Ishikawa (cell line): ENCODE measurements at regions not wholly inside any gene's neighbourhood (a gene's known extent, or its start where the extent isn't known, plus 50 kb on each side); places are given as distances from the start of the nearest gene placed in this dataset.

Experiments
- CEBPB ChIP-seq: IDR thresholded peaks from 2 replicates; pipeline ENCODE4 v1.6.1; 2012
- CREB1 ChIP-seq: IDR thresholded peaks from 2 replicates; pipeline ENCODE4 v1.6.1; 2012; ENCODE audit warnings: low read depth
- EGR1 ChIP-seq: IDR thresholded peaks from 2 replicates; pipeline ENCODE4 v1.6.1; 2012
- EP300 ChIP-seq: IDR thresholded peaks from 2 replicates; pipeline ENCODE4 v1.6.1; 2012; ENCODE audit warnings: borderline replicate concordance
- FOXM1 ChIP-seq: IDR thresholded peaks from 2 replicates; pipeline ENCODE4 v1.6.1; 2012; ENCODE audit warnings: low read depth, borderline replicate concordance
- MAX ChIP-seq: IDR thresholded peaks from 2 replicates; pipeline ENCODE4 v1.6.1; 2012
- NFIC ChIP-seq: IDR thresholded peaks from 2 replicates; pipeline ENCODE4 v1.6.1; 2012
- RAD21 ChIP-seq: IDR thresholded peaks from 2 replicates; pipeline ENCODE4 v1.6.1; 2012; ENCODE audit warnings: low read depth
- REST ChIP-seq: IDR thresholded peaks from 2 replicates; pipeline ENCODE4 v1.6.1; 2012; ENCODE audit warnings: low read depth, mild to moderate bottlenecking
- TAF1 ChIP-seq: IDR thresholded peaks from 2 replicates; pipeline ENCODE4 v1.6.1; 2012; ENCODE audit warnings: low read depth, mild to moderate bottlenecking
- TCF12 ChIP-seq: IDR thresholded peaks from 2 replicates; pipeline ENCODE4 v1.6.1; 2012; ENCODE audit warnings: low read depth
- TEAD4 ChIP-seq: IDR thresholded peaks from 2 replicates; pipeline ENCODE4 v1.6.1; 2012
- USF1 ChIP-seq: IDR thresholded peaks from 2 replicates; pipeline ENCODE4 v1.6.1; 2012
- YY1 ChIP-seq: IDR thresholded peaks from 2 replicates; pipeline ENCODE4 v1.6.1; 2012; ENCODE audit warnings: low read depth
- ZBTB7A ChIP-seq: IDR thresholded peaks from 2 replicates; pipeline ENCODE4 v1.6.1; 2012; ENCODE audit warnings: low read depth

- no peak for TF ChIP-seq NFIC
- no peak for TF ChIP-seq CREB1
- no peak for TF ChIP-seq REST
- TF ChIP-seq EP300, result no peak
- no peak for TF ChIP-seq ZBTB7A
- no peak for TF ChIP-seq USF1
- no peak for TF ChIP-seq TAF1
- no peak for TF ChIP-seq MAX
- TF ChIP-seq RAD21, result no peak
- TF ChIP-seq TCF12, result no peak
- no peak for TF ChIP-seq YY1
These were observed 70.9 kb downstream of the DIRAS3 start for GRCh38 chr1:67979532-67979931.

- TF ChIP-seq EGR1 (no peak), REST (no peak), CEBPB (no peak), FOXM1 (no peak), TCF12 (no peak), TEAD4 (no peak), EP300 (no peak), MAX (no peak), USF1 (no peak), RAD21 (no peak), ZBTB7A (no peak), YY1 (no peak), TAF1 (no peak), NFIC (no peak), CREB1 (no peak)
These were observed 71.4 kb downstream of the DIRAS3 start for GRCh38 chr1:67978890-67979516.

- TF ChIP-seq TEAD4 (no peak), NFIC (no peak), MAX (no peak), EGR1 (no peak), CREB1 (no peak), CEBPB (no peak), RAD21 (no peak), USF1 (no peak), EP300 (no peak), YY1 (no peak), ZBTB7A (no peak), FOXM1 (no peak)
These were observed 72.7 kb downstream of the DIRAS3 start for GRCh38 chr1:67977756-67978155.

GRCh38 chr1:67973051-67973450 is 77.4 kb downstream of the DIRAS3 start:
- TF ChIP-seq NFIC, result no peak

GRCh38 chr1:67970088-67970487 is 80.3 kb downstream of the DIRAS3 start:
- no peak for TF ChIP-seq EP300
- no peak for TF ChIP-seq TAF1
- no peak for TF ChIP-seq ZBTB7A
- no peak for TF ChIP-seq NFIC
- TF ChIP-seq REST, result no peak
- no peak for TF ChIP-seq RAD21
- no peak for TF ChIP-seq MAX
- no peak for TF ChIP-seq TEAD4
- no peak for TF ChIP-seq YY1
- TF ChIP-seq USF1, result no peak
- TF ChIP-seq CREB1, result no peak
- no peak for TF ChIP-seq CEBPB
